SK-N-SH (cell line): ENCODE measurements at regions not wholly inside any gene's neighbourhood (a gene's known extent, or its start where the extent isn't known, plus 50 kb on each side); places are given as distances from the start of the nearest gene placed in this dataset.

Source experiments
- CHD2 ChIP-seq: fragments of 150-350 bp; IDR thresholded peaks from 2 replicates; pipeline ENCODE4 v1.6.1; 2018; ENCODE audit warnings: low read length; ENCODE audit not compliant: partially characterized antibody
- JUND ChIP-seq: IDR thresholded peaks from 2 replicates; pipeline ENCODE4 v1.4.0; 2012
- POLR2AphosphoS5 ChIP-seq: IDR thresholded peaks from 2 replicates; pipeline ENCODE4 v1.6.1; 2012; ENCODE audit warnings: low read depth, low read length
- RAD21 ChIP-seq: IDR thresholded peaks from 2 replicates; pipeline ENCODE4 v1.6.1; 2012; ENCODE audit warnings: mild to moderate bottlenecking, low read length
- RFX5 ChIP-seq: IDR thresholded peaks from 2 replicates; pipeline ENCODE4 v1.6.1; 2012; ENCODE audit warnings: mild to moderate bottlenecking, improper control_type of control experiment, low read length
- SMC3 ChIP-seq: IDR thresholded peaks from 2 replicates; pipeline ENCODE4 v1.6.1; 2012; ENCODE audit warnings: low read depth, low read length, improper control_type of control experiment
- TAF1 ChIP-seq: IDR thresholded peaks from 2 replicates; pipeline ENCODE4 v1.6.1; 2012; ENCODE audit warnings: low read depth, mild to moderate bottlenecking, low read length, moderate library complexity, borderline replicate concordance
- TF ChIP-seq, protein P1 (sequence below): IDR thresholded peaks from 2 replicates; pipeline ENCODE4 v1.4.0; 2012; ENCODE audit warnings: low read depth
- TF ChIP-seq, protein P2 (sequence below): fragments of 200-600 bp; sonication (generic); IDR thresholded peaks from 2 replicates; pipeline ENCODE4 v1.6.1; 2017; ENCODE audit warnings: antibody characterized with exemption, mild to moderate bottlenecking, moderate library complexity
- TF ChIP-seq, protein P3 (sequence below): fragments of 150-350 bp; IDR thresholded peaks from 2 replicates; pipeline ENCODE4 v1.6.1; 2017; ENCODE audit warnings: antibody characterized with exemption, low read length, low read depth, borderline replicate concordance
- TF ChIP-seq, protein P4 (sequence below): IDR thresholded peaks from 2 replicates; pipeline ENCODE4; 2012

DNA sequence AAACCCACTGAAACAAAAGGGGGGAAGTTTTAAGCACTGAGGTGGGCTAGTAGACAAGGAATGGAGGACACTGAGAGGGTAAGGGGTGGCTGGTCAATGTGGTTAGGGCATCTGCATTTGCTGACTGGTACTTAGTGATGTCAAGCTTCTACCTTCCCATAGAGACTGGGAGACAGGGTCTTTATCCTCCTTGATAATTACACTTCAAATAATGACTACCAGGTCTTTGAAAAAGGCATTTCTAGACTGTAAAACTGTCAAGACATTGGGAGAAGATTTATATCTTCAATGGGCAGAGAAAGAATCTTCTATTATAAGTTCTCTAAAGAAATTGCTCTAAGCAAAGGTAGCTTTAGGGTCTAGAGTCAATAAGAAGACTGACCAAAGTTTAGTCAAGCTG lies 1490.8 kb upstream of the PCDH20 start:
- TF ChIP-seq, protein P1, sequence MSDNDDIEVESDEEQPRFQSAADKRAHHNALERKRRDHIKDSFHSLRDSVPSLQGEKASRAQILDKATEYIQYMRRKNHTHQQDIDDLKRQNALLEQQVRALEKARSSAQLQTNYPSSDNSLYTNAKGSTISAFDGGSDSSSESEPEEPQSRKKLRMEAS: no peak
- TF ChIP-seq, protein P2, sequence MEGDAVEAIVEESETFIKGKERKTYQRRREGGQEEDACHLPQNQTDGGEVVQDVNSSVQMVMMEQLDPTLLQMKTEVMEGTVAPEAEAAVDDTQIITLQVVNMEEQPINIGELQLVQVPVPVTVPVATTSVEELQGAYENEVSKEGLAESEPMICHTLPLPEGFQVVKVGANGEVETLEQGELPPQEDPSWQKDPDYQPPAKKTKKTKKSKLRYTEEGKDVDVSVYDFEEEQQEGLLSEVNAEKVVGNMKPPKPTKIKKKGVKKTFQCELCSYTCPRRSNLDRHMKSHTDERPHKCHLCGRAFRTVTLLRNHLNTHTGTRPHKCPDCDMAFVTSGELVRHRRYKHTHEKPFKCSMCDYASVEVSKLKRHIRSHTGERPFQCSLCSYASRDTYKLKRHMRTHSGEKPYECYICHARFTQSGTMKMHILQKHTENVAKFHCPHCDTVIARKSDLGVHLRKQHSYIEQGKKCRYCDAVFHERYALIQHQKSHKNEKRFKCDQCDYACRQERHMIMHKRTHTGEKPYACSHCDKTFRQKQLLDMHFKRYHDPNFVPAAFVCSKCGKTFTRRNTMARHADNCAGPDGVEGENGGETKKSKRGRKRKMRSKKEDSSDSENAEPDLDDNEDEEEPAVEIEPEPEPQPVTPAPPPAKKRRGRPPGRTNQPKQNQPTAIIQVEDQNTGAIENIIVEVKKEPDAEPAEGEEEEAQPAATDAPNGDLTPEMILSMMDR: no peak
- TF ChIP-seq, protein P3, sequence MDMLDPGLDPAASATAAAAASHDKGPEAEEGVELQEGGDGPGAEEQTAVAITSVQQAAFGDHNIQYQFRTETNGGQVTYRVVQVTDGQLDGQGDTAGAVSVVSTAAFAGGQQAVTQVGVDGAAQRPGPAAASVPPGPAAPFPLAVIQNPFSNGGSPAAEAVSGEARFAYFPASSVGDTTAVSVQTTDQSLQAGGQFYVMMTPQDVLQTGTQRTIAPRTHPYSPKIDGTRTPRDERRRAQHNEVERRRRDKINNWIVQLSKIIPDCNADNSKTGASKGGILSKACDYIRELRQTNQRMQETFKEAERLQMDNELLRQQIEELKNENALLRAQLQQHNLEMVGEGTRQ: no peak
- TF ChIP-seq POLR2AphosphoS5: no peak
- TF ChIP-seq RAD21: no peak
- no peak for TF ChIP-seq SMC3
- TF ChIP-seq, protein P4, sequence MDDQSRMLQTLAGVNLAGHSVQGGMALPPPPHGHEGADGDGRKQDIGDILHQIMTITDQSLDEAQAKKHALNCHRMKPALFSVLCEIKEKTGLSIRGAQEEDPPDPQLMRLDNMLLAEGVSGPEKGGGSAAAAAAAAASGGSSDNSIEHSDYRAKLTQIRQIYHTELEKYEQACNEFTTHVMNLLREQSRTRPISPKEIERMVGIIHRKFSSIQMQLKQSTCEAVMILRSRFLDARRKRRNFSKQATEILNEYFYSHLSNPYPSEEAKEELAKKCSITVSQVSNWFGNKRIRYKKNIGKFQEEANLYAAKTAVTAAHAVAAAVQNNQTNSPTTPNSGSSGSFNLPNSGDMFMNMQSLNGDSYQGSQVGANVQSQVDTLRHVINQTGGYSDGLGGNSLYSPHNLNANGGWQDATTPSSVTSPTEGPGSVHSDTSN: no peak
- no peak for TF ChIP-seq JUND
- TF ChIP-seq CHD2: no peak
- no peak for TF ChIP-seq RFX5
- no peak for TF ChIP-seq TAF1
